ENCODE measurements at regions not wholly inside any gene's neighbourhood (a gene's known extent, or its start where the extent isn't known, plus 50 kb on each side); places are given as distances from the start of the nearest gene placed in this dataset.

- TF ChIP-seq CTCF (IDR thresholded peaks at IDR 0.05; ENCODE audit: unreplicated experiment) = no peak
- DNase-seq (ENCODE audit: unreplicated experiment) = no peak
- ChIA-PET CTCF (no interaction called here), POLR2A (no interaction called here)
- Mint-ChIP-seq H3K9me3 (ENCODE audit: unreplicated experiment) (no peaks in the 10 kb centered on the region), H3K27ac (ENCODE audit: low read depth, unreplicated experiment) (no peak overlapping the region), H3K36me3 (ENCODE audit: insufficient read depth, unreplicated experiment) (no peaks in the 10 kb centered on the region), H3K4me3 (ENCODE audit: unreplicated experiment) (no peak overlapping the region), H3K27me3 (ENCODE audit: insufficient read depth, unreplicated experiment) (no peaks in the 10 kb centered on the region), H3K4me1 (ENCODE audit: insufficient read depth, unreplicated experiment) (no peaks in the 10 kb centered on the region)
- intact Hi-C loops (cut with micrococcal nuclease) = no loop called here
- no TSS peak for BruUV-seq (replicated peaks)
Observed at GRCh38 chr14:101097109-101097793, 193.7 kb upstream of the RTL1 start.

GRCh38 chr14:101098177-101098576, 194.7 kb upstream of the RTL1 start:
- H3K27ac Mint-ChIP-seq (ENCODE audit: low read depth, unreplicated experiment) = no peak overlapping the region
- no peaks in the 10 kb centered on the region for H3K9me3 Mint-ChIP-seq (ENCODE audit: unreplicated experiment)
- H3K4me1 Mint-ChIP-seq (ENCODE audit: insufficient read depth, unreplicated experiment) = no peaks in the 10 kb centered on the region
- CTCF ChIA-PET = no interaction called here
- no peak for TF ChIP-seq CTCF (IDR thresholded peaks at IDR 0.05; ENCODE audit: unreplicated experiment)
- no peak for DNase-seq (ENCODE audit: unreplicated experiment)
- no peaks in the 10 kb centered on the region for H3K36me3 Mint-ChIP-seq (ENCODE audit: insufficient read depth, unreplicated experiment)
- no peaks in the 10 kb centered on the region for H3K27me3 Mint-ChIP-seq (ENCODE audit: insufficient read depth, unreplicated experiment)
- no peak overlapping the region for H3K4me3 Mint-ChIP-seq (ENCODE audit: unreplicated experiment)
- POLR2A ChIA-PET = no interaction called here
- BruUV-seq (replicated peaks) = no TSS peak
- intact Hi-C loops (cut with micrococcal nuclease) = no loop called here

GRCh38 chr14:101098641-101099040, 195.1 kb upstream of the RTL1 start:
- TF ChIP-seq CTCF (IDR thresholded peaks at IDR 0.05; ENCODE audit: unreplicated experiment) = no peak
- DNase-seq (ENCODE audit: unreplicated experiment) = no peak
- H3K27ac Mint-ChIP-seq (ENCODE audit: low read depth, unreplicated experiment) = no peak overlapping the region
- no peaks in the 10 kb centered on the region for H3K36me3 Mint-ChIP-seq (ENCODE audit: insufficient read depth, unreplicated experiment)
- no peaks in the 10 kb centered on the region for H3K27me3 Mint-ChIP-seq (ENCODE audit: insufficient read depth, unreplicated experiment)
- POLR2A ChIA-PET = no interaction called here
- H3K4me1 Mint-ChIP-seq (ENCODE audit: insufficient read depth, unreplicated experiment) = no peaks in the 10 kb centered on the region
- H3K9me3 Mint-ChIP-seq (ENCODE audit: unreplicated experiment) = no peaks in the 10 kb centered on the region
- no TSS peak for BruUV-seq (replicated peaks)
- CTCF ChIA-PET = no interaction called here
- H3K4me3 Mint-ChIP-seq (ENCODE audit: unreplicated experiment) = no peak overlapping the region
- intact Hi-C loops (cut with micrococcal nuclease) = no loop called here

- H3K9me3 Mint-ChIP-seq (ENCODE audit: unreplicated experiment) = peaks cover 6% of the 10 kb centered on the region
- POLR2A ChIA-PET = no interaction called here
- no peak for DNase-seq (ENCODE audit: unreplicated experiment)
- no TSS peak for BruUV-seq (replicated peaks)
- no peak overlapping the region for H3K27ac Mint-ChIP-seq (ENCODE audit: low read depth, unreplicated experiment)
- no peak overlapping the region for H3K4me3 Mint-ChIP-seq (ENCODE audit: unreplicated experiment)
- CTCF ChIA-PET = interaction anchor here (0.5 to 0.6 kb wide), 2 partner anchors 148 to 447 kb away, joined by 3 read pairs; no protein-coding TSS in a partner anchor
- H3K36me3 Mint-ChIP-seq (ENCODE audit: insufficient read depth, unreplicated experiment) = no peaks in the 10 kb centered on the region
- no peaks in the 10 kb centered on the region for H3K4me1 Mint-ChIP-seq (ENCODE audit: insufficient read depth, unreplicated experiment)
- no peaks in the 10 kb centered on the region for H3K27me3 Mint-ChIP-seq (ENCODE audit: insufficient read depth, unreplicated experiment)
- intact Hi-C loops (cut with micrococcal nuclease) = no loop called here
- TF ChIP-seq CTCF (IDR thresholded peaks at IDR 0.05; ENCODE audit: unreplicated experiment) = no peak
Observed at GRCh38 chr14:101101456-101102056, 198.0 kb upstream of the RTL1 start.
